ENCODE measurements at regions not wholly inside any gene's neighbourhood (a gene's known extent, or its start where the extent isn't known, plus 50 kb on each side); places are given as distances from the start of the nearest gene placed in this dataset.
"Not testable (repeated sequence)": the region's sequence is repeated elsewhere in the genome, so short reads cannot be mapped to it uniquely, and the experiment has no call there.

GRCh38 chr11:134944131-134944530 lies 532.1 kb upstream of the B3GAT1 start:
- no peak for DNase-seq

- DNase-seq: no peak
These were observed 531.5 kb upstream of the B3GAT1 start for GRCh38 chr11:134943544-134943943.

GRCh38 chr11:134942681-134943080 lies 530.6 kb upstream of the B3GAT1 start:
- DNase-seq: no peak

DNA sequence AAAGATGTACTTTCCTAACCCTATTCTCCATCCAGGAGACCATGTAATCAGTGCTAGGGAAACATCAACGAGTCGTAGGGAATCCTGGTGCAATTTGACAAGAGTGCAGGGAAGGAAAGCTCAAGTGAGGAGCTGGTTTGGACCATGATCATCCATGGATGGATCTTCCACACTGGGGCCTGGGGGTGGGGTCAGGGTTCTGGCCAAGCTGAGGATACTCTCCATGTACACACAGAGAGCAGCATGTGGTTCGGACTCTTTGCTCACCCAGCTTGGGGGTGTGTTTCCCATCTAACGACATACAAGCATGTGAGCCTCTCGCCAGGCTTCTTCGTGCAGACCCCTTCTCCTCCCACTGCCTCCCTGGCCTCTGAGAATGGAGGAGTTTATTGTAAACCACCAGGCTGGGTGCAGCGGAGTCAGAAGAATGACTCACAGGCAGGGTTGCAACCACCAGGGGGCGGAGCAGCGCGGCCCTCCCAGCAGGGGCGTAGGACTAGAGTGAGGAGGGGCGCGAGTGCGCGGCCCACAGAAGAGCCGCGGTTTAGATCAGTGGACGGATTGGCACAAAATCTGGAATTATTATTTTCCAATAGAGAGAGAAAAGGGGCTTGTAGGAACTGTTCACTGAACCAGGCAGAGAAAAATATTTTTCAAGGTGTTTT lies 530.0 kb upstream of the B3GAT1 start:
- DNase-seq: not testable (repeated sequence)

DNA sequence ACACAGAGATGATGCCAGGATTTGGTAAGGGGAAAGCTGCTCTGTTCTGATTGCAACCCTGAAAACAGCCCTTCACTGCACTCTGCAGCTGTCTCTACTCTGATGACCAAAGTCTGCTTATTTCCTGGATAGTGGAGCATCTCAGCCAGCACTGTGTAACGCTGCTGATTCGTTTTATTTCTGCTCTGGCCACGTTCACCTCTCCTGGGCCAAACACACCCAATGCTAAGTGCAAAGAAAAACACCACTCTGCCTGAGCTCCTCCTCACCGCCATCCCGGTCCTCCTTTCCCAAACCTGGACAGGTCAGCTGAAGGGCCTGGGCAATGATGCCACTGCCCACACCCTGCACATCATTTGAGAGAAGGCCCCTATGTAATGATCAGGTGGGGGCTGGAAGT lies 529.3 kb upstream of the B3GAT1 start:
- DNase-seq: no peak

DNA sequence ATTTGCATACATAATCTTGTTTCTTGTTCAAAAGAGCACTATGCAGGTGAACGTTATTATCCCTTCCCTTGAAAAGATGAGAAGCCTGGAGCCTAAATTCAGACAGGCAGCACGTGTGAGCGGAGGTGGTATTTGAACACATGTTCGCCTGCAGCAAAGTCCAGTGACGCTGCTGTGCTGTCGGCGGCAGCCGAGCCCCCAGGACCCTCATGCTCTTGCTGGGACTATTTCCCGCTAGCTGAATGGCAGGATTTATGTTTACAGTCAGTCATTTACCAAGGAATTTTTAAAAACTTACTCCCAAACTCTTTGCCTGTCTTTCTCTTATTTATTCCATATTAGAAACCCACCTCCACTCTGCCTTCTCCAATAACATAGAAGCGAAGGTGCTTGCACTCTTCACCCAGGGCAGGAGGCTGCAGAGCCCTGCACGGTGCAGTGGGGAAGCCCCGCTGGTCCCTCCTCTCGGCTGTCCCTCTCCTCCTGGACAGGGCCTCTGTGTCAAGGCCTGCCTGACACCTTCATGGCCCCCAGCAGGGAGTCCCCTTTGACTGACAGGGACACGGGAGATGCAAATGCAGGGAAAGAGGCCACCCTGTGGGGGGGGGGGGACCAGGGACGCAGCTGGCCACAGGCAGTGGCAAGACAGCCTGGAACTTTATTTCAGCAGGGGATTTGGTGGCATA lies 528.5 kb upstream of the B3GAT1 start:
- no peak for DNase-seq

DNA sequence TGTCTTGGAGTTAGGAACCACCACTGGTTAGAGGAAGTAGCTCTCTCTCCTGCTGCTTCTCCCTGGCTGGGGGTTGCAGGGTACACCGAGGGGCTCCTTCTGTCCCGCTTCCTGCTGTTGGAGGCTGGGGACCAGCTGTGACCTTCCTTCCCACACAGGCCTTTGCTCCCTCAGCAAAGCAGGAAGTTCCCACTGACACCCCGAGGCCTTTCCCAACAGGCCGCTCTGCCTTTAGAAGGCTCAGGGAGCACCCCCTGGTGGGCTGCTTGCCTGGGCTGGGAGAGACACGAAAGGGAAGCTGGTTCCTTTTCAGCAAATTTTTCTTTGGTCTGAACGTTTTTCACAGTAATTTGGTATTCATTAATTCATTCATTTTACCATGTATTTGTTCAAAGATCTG lies 527.9 kb upstream of the B3GAT1 start:
- DNase-seq: peak; percentile 28 to 48

GRCh38 chr11:134939031-134939430 lies 527.0 kb upstream of the B3GAT1 start:
- no peak for DNase-seq

- DNase-seq: no peak
These were observed 526.2 kb upstream of the B3GAT1 start for GRCh38 chr11:134938212-134938611.

DNA sequence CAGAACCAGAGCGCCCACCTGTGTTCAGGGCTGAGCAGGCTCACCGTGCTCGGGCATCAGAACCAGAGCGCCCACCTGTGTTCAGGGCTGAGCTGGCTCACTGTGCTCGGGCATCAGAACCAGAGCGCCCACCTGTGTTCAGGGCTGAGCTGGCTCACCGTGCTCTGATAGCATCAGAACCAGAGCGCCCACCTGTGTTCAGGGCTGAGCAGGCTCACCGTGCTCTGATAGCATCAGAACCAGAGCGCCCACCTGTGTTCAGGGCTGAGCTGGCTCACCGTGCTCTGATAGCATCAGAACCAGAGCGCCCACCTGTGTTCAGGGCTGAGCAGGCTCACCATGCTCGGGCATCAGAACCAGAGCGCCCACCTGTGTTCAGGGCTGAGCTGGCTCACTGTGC lies 525.2 kb upstream of the B3GAT1 start:
- DNase-seq: not testable (repeated sequence)

DNA sequence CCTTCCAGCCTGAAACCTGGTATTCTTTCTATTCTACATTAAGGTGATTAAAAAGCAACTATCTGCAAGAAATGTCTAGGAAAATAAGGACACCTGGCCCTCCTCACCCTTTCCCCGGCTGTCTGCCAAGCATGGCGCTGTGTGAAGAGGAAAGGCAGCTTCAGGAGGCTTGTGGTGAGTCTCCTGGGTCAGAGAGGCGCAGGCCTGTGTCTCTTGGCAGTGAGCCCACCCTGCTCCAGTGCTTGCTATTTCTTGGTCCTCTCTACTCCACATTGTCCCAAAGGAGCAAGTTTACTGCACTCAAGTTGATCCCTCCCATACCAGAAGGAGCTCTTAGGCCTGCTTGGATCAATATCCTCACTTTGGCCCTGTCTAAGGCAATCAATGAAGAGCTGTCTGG lies 520.7 kb upstream of the B3GAT1 start:
- DNase-seq: no peak

DNA sequence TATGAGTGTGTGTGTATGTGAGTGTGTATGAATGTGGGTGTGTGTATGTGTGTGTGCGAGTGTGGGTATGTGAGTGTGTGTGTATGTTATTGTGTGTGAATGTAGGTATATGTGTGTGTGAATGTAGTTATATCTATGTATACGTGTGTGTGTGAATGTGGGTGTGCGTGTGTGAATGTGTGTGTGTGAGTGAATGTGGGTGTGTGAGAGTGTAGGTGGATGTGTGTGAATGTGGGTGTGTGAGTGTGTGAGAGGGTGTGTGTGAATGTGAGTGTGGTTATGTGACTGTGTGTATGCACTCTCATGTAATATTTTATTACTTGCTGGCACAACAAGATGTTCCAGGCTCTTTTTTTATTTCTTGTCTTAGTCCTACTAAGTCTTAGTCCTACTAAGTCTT lies 513.4 kb upstream of the B3GAT1 start:
- DNase-seq: no peak

- no peak for DNase-seq
These were observed 511.4 kb upstream of the B3GAT1 start for GRCh38 chr11:134923441-134923840.

DNA sequence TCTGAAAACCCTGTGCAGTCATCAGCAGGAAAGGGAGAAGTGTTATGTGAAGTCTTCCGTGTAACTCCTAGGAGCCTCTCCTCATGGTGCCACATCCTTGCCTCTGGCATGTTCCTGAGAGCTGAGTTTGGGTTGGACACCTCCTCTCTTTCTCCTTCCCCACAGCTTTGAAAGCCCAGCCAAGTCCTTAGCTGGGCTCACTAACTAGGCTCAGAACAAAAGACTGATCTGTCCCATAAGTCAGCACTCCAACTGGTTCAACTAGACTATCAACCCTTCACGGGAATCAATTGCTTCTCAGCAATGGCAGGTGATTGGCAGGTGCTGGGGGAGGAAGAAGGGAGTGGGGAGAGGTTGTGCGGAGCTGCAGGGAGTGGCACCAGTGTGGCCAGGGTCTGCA lies 509.9 kb upstream of the B3GAT1 start:
- DNase-seq: no peak

DNA sequence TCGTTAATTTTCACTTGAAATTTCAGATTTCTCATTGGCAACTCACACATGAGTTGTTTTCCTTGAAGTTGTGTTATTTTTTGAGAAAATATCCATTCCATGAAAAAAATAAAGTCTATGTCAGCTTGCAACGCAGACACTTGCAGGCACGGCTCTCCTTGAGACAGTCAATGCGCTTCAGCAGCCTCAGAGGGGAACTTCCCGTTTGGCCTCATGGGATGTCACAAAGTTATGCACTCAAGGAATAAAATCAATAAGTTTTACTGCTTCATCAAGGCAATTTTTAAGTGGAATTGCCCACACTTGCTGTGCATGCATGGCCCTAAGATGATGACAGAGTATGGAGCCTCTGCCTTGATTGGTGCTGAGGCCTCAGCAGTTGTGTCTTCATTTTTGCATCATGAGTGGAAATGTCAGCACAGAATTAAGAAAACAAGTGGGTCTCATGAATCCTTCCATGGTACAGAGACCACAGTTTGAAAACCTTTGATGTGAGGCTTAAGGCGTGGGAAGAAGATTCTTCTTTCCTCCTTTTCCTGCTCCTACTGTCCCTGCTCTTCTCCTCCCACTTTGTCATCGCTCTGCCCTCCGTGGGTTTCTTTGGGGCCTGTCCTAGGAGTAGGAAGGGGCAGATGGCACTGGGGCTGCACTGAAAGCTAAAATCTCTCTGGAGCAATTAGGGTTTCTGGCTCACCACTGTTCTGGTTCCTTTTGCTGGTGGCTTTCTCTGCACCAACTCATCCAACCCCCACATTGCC lies 509.0 kb upstream of the B3GAT1 start:
- DNase-seq: no peak

DNA sequence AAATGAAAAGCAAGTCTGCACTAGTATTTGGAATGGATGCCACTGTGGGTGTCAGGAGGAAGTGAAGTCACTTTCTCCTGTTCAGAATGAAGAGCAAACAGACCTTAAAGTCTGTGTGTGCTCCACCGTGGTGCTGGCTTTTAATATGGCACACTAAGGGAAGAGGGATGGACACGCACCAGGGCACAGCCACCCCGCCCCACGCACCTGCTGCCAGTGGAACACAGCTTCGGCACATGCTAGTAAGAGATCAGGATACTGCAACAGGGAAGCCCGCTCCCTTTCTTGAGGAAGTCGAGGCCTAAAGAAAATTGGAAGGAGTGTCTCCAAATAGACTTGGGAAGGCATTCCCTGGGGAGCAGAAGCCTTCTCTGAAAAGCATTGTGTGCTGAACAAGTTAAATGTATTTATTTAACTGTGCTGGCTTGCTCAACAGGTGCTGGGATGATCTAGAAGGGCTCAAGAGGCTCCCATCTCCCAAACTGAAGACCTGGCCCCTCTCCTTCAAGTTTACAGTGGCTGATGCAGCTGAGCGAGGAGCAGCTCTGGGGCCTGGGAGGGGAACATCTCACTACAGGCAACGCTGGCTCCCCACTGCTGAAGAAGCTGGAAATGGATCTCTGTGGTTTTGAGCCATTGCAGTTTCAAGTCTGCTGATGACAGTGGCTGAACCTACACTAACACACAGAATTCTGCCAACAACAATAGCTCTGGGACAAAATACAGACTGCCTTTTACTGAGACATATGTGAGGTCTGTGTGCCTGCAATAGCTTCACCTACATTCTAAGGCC lies 504.6 kb upstream of the B3GAT1 start:
- no peak for DNase-seq

DNA sequence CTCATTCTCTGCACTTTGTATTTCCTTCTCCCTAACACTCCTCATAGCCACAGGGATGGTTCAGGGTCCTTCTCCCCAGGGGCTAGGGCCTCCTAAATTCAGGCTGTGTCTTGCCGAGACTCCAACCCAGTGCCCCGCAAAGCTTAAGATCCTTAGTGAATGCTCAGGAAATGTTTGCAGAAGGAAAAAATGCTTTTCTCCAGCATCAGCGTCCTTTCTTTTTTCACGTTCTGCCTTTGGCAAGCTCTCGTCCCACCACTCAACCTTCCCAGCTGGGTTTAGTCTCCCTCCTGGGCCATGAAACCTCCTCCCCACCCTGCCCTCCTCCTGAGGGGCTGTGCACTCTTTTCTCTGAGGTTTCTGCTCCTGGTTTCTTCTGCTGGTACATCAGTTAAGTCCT lies 503.8 kb upstream of the B3GAT1 start:
- DNase-seq: no peak

GRCh38 chr11:134915212-134915611 lies 503.2 kb upstream of the B3GAT1 start:
- no peak for DNase-seq

DNA sequence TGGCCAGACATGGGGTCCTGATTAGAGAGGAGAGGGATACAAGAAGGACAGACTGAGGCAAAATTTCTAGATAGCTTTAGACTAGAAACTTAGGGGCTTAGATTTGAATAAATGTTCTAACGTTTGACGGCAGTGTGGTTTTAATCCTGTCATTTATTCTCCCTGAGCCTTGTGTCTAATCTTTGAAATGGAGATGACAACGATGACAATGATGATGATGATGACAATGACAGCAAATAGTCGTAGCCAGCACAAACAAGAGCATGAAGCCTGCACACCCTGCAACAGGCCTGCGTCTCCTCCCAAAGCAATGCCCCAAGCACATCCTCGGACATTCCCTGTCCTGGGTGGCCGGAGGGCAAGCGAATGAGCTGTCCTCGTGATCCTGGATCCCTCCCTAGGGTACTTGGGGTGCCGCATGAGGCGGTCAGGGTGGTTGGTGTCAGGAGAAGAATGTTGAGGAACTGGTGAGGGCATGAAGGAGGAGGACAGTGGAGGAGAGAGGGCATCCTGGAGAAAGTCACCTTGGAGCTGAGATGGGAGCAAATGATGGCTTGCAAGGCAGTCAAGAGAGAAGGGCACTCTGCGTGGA lies 502.1 kb upstream of the B3GAT1 start:
- no peak for DNase-seq

- DNase-seq: no peak
These were observed 501.3 kb upstream of the B3GAT1 start for GRCh38 chr11:134913391-134913790.

DNA sequence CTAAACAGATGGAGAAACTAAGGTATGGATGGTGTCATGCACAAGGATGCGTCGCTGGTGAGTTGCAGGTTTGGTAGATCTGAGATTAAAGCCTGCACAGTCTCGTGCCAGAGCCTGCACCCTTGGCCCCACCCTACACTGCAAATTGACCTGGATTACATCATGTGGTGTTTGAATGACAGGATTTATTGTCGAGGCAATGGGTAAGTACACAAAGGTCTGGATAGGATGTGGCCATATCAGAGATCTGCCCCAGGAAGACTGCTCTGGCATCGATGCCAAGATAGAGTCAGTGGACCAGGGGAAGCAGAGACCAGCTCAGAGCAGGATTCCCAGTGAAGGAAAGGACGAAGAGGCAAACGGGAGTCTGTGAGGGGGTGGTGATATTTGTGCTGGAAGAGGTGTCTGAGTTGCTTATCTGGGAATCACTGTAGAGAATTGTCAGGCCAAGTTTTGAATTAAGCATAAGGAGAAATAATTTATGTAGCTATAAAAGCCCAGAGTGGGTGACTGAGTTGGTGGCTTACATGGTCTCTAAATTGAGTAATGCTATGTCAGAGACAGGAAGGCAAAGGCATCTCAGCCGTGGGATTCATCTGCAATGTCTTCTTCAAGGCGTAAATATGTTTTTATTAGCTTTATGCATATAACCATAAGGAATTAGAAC lies 499.6 kb upstream of the B3GAT1 start:
- DNase-seq: no peak
